PC-9 (cell line): ENCODE measurements at regions not wholly inside any gene's neighbourhood (a gene's known extent, or its start where the extent isn't known, plus 50 kb on each side); places are given as distances from the start of the nearest gene placed in this dataset.

Experiments used
- EZH2 ChIP-seq: fragments of 200-600 bp; sonication (generic); IDR thresholded peaks from 2 replicates; pipeline ENCODE4 v1.8.0; 2017; ENCODE audit warnings: antibody characterized with exemption, low read depth
- TF ChIP-seq, protein P1 (sequence below): fragments of 200-600 bp; sonication (generic); conservative IDR thresholded peaks from 2 replicates; pipeline ENCODE4 v1.6.1; 2017; ENCODE audit warnings: mixed run types, antibody characterized with exemption, mild to moderate bottlenecking, moderate library complexity

DNA sequence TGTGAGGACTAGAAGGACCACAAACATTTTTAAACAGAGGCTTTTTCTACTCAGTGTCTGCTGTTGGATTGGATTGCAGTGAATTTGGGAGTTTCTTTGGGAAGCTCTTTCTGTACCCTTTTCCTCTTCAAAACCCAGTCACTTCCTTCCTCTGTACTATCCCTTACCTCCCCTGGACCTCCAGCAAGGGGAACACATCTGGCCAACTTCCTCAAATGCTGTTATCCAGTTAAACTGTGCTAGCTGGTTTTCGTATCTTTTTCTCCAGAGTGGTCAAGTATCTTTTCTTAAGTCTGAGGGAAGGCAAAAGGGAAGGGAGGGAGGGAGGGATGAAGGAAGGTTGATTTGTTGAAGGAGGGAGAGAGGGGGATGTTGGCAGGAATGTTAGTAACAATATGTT is 99.2 kb upstream of the TNR start:
- TF ChIP-seq, protein P1, sequence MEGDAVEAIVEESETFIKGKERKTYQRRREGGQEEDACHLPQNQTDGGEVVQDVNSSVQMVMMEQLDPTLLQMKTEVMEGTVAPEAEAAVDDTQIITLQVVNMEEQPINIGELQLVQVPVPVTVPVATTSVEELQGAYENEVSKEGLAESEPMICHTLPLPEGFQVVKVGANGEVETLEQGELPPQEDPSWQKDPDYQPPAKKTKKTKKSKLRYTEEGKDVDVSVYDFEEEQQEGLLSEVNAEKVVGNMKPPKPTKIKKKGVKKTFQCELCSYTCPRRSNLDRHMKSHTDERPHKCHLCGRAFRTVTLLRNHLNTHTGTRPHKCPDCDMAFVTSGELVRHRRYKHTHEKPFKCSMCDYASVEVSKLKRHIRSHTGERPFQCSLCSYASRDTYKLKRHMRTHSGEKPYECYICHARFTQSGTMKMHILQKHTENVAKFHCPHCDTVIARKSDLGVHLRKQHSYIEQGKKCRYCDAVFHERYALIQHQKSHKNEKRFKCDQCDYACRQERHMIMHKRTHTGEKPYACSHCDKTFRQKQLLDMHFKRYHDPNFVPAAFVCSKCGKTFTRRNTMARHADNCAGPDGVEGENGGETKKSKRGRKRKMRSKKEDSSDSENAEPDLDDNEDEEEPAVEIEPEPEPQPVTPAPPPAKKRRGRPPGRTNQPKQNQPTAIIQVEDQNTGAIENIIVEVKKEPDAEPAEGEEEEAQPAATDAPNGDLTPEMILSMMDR = no peak
- TF ChIP-seq EZH2 = no peak
